ENCODE measurements at regions not wholly inside any gene's neighbourhood (a gene's known extent, or its start where the extent isn't known, plus 50 kb on each side); places are given as distances from the start of the nearest gene placed in this dataset.
A peak's percentile ranks its signal among the peaks of the same experiment; 100 is the strongest.

- Histone ChIP-seq H3K4me1 (peaks cover 13% of the 10 kb centered on the region), H3K27ac (no peak overlapping the region), H3K4me3 (no peak overlapping the region), H3K9ac (no peak overlapping the region), H4K20me1 (ENCODE audit: low read depth) (no peaks in the 10 kb centered on the region), H3K27me3 (no peaks in the 10 kb centered on the region), H3K36me3 (no peaks in the 10 kb centered on the region), H3K4me2 (peak overlapping the region; percentile 40), H3K9me3 (ENCODE audit: low read depth) (no peaks in the 10 kb centered on the region), H3F3A (ENCODE audit: low read depth) (peaks cover 9% of the 10 kb centered on the region), H2AFZ (replicated peaks) (peak overlapping the region; percentile 42), H3K79me2 (ENCODE audit: low read depth) (no peaks in the 10 kb centered on the region)
- H3K27me3 Mint-ChIP-seq (ENCODE audit: insufficient read depth, low read depth), result no peaks in the 10 kb centered on the region
- peaks cover 20% of the 10 kb centered on the region for H3K9me3 Mint-ChIP-seq
- H3K36me3 Mint-ChIP-seq, result no peaks in the 10 kb centered on the region
- peak overlapping the region; percentile 15 for H3K27ac Mint-ChIP-seq
- no peak overlapping the region for H3K4me3 Mint-ChIP-seq
- DNase-seq (ENCODE audit: low spot score), result no peak
- TF ChIP-seq EZH2phosphoT487 (IDR thresholded peaks at IDR 0.05) (no peak), EZH2 (IDR thresholded peaks at IDR 0.05) (no peak), CTCF (IDR thresholded peaks at IDR 0.05) (no peak)
- H3K4me1 Mint-ChIP-seq, result peaks cover 2% of the 10 kb centered on the region
Measured at GRCh38 chr11:95486979-95487378, 256.0 kb upstream of the SESN3 start.

GRCh38 chr11:95486466-95486865 lies 255.5 kb upstream of the SESN3 start:
- Mint-ChIP-seq H3K4me1 (peaks cover 2% of the 10 kb centered on the region), H3K9me3 (peaks cover 18% of the 10 kb centered on the region)

GRCh38 chr11:95485115-95485900 lies 254.3 kb upstream of the SESN3 start:
- Histone ChIP-seq H3K9me3 (ENCODE audit: low read depth) (no peaks in the 10 kb centered on the region), H3K4me1 (peaks cover 13% of the 10 kb centered on the region), H3K27me3 (no peaks in the 10 kb centered on the region), H3K27ac (no peak overlapping the region), H3K36me3 (no peaks in the 10 kb centered on the region), H4K20me1 (ENCODE audit: low read depth) (no peaks in the 10 kb centered on the region), H2AFZ (replicated peaks) (no peak overlapping the region), H3K4me2 (no peak overlapping the region), H3F3A (ENCODE audit: low read depth) (peaks cover 9% of the 10 kb centered on the region), H3K4me3 (no peak overlapping the region), H3K9ac (no peak overlapping the region), H3K79me2 (ENCODE audit: low read depth) (no peaks in the 10 kb centered on the region)
- H3K27ac Mint-ChIP-seq, result no peak overlapping the region
- peaks cover 13% of the 10 kb centered on the region for H3K9me3 Mint-ChIP-seq
- TF ChIP-seq EZH2phosphoT487 (IDR thresholded peaks at IDR 0.05), result no peak
- no peak overlapping the region for H3K4me3 Mint-ChIP-seq
- H3K36me3 Mint-ChIP-seq, result no peaks in the 10 kb centered on the region
- H3K27me3 Mint-ChIP-seq (ENCODE audit: insufficient read depth, low read depth), result peaks cover 2% of the 10 kb centered on the region
- H3K4me1 Mint-ChIP-seq, result peaks cover 2% of the 10 kb centered on the region
- DNase-seq (ENCODE audit: low spot score), result no peak

More at GRCh38 chr11:95486466-95486865, 255.5 kb upstream of the SESN3 start:
- H3K27ac ChIP-seq, result no peak overlapping the region
- H3K9ac ChIP-seq, result no peak overlapping the region
- TF ChIP-seq CTCF (IDR thresholded peaks at IDR 0.05) (no peak), EZH2 (IDR thresholded peaks at IDR 0.05) (no peak), EZH2phosphoT487 (IDR thresholded peaks at IDR 0.05) (no peak)
- Mint-ChIP-seq H3K36me3 (no peaks in the 10 kb centered on the region), H3K27ac (no peak overlapping the region), H3K4me3 (no peak overlapping the region), H3K27me3 (ENCODE audit: insufficient read depth, low read depth) (no peaks in the 10 kb centered on the region)
- H3K4me3 ChIP-seq, result no peak overlapping the region
- no peaks in the 10 kb centered on the region for H3K36me3 ChIP-seq
- H3K4me1 ChIP-seq, result peaks cover 13% of the 10 kb centered on the region
- H2AFZ ChIP-seq (replicated peaks), result no peak overlapping the region
- H3K27me3 ChIP-seq, result no peaks in the 10 kb centered on the region
- DNase-seq (ENCODE audit: low spot score), result no peak
- no peaks in the 10 kb centered on the region for H4K20me1 ChIP-seq (ENCODE audit: low read depth)
- no peaks in the 10 kb centered on the region for H3K9me3 ChIP-seq (ENCODE audit: low read depth)
- H3K79me2 ChIP-seq (ENCODE audit: low read depth), result no peaks in the 10 kb centered on the region
- H3F3A ChIP-seq (ENCODE audit: low read depth), result peaks cover 9% of the 10 kb centered on the region
- no peak overlapping the region for H3K4me2 ChIP-seq

- no peaks in the 10 kb centered on the region for H3K36me3 ChIP-seq
- no peak overlapping the region for H2AFZ ChIP-seq (replicated peaks)
- Mint-ChIP-seq H3K27me3 (ENCODE audit: insufficient read depth, low read depth) (peaks cover 3% of the 10 kb centered on the region), H3K4me3 (no peak overlapping the region), H3K4me1 (peaks cover 2% of the 10 kb centered on the region), H3K9me3 (peaks cover 11% of the 10 kb centered on the region), H3K27ac (no peak overlapping the region), H3K36me3 (no peaks in the 10 kb centered on the region)
- H3K4me3 ChIP-seq, result no peak overlapping the region
- H4K20me1 ChIP-seq (ENCODE audit: low read depth), result no peaks in the 10 kb centered on the region
- H3K79me2 ChIP-seq (ENCODE audit: low read depth), result no peaks in the 10 kb centered on the region
- no peaks in the 10 kb centered on the region for H3K9me3 ChIP-seq (ENCODE audit: low read depth)
- peaks cover 9% of the 10 kb centered on the region for H3F3A ChIP-seq (ENCODE audit: low read depth)
- no peak for DNase-seq (ENCODE audit: low spot score)
- H3K27me3 ChIP-seq, result no peaks in the 10 kb centered on the region
- peaks cover 13% of the 10 kb centered on the region for H3K4me1 ChIP-seq
- TF ChIP-seq EZH2 (IDR thresholded peaks at IDR 0.05) (no peak), CTCF (IDR thresholded peaks at IDR 0.05) (no peak)
- H3K27ac ChIP-seq, result no peak overlapping the region
- H3K4me2 ChIP-seq, result no peak overlapping the region
- no peak overlapping the region for H3K9ac ChIP-seq
Measured at GRCh38 chr11:95483339-95483738, 252.3 kb upstream of the SESN3 start.
